ENCODE measurements at regions not wholly inside any gene's neighbourhood (a gene's known extent, or its start where the extent isn't known, plus 50 kb on each side); places are given as distances from the start of the nearest gene placed in this dataset.

GRCh38 chr6:86820750-86821149 lies 116.6 kb upstream of the HTR1E start:
- Histone ChIP-seq H3K27me3 (ENCODE audit: control insufficient read depth, insufficient read depth, low read length) (no peaks in the 10 kb centered on the region), H3K36me3 (ENCODE audit: control insufficient read depth, insufficient read depth, low read length) (no peaks in the 10 kb centered on the region), H3K4me3 (ENCODE audit: low read depth, low read length) (no peak overlapping the region)
- no peak for TF ChIP-seq CTCF (IDR thresholded peaks at IDR 0.05; ENCODE audit: insufficient read depth, low read length, severe bottlenecking)
- DNase-seq (ENCODE audit: low read depth) (no peak), FAIRE-seq (no peak)

- no peak overlapping the region for H3K4me3 ChIP-seq (ENCODE audit: low read depth, low read length)
- TF ChIP-seq CTCF (IDR thresholded peaks at IDR 0.05; ENCODE audit: insufficient read depth, low read length, severe bottlenecking), result no peak
- no peaks in the 10 kb centered on the region for H3K36me3 ChIP-seq (ENCODE audit: control insufficient read depth, insufficient read depth, low read length)
- no peak for FAIRE-seq
- no peak for DNase-seq (ENCODE audit: low read depth)
- no peaks in the 10 kb centered on the region for H3K27me3 ChIP-seq (ENCODE audit: control insufficient read depth, insufficient read depth, low read length)
These were observed 143.7 kb upstream of the HTR1E start for GRCh38 chr6:86793649-86794048.

- H3K36me3 ChIP-seq (ENCODE audit: control insufficient read depth, insufficient read depth, low read length), result no peaks in the 10 kb centered on the region
- DNase-seq (ENCODE audit: low read depth), result no peak
- no peaks in the 10 kb centered on the region for H3K27me3 ChIP-seq (ENCODE audit: control insufficient read depth, insufficient read depth, low read length)
- no peak for TF ChIP-seq CTCF (IDR thresholded peaks at IDR 0.05; ENCODE audit: insufficient read depth, low read length, severe bottlenecking)
- H3K4me3 ChIP-seq (ENCODE audit: low read depth, low read length), result no peak overlapping the region
- FAIRE-seq, result no peak
These were observed 145.9 kb upstream of the HTR1E start for GRCh38 chr6:86791476-86791875.

- Histone ChIP-seq H3K36me3 (ENCODE audit: control insufficient read depth, insufficient read depth, low read length) (no peaks in the 10 kb centered on the region), H3K27me3 (ENCODE audit: control insufficient read depth, insufficient read depth, low read length) (no peaks in the 10 kb centered on the region), H3K4me3 (ENCODE audit: low read depth, low read length) (no peak overlapping the region)
- DNase-seq (ENCODE audit: low read depth) (no peak), FAIRE-seq (no peak)
- TF ChIP-seq CTCF (IDR thresholded peaks at IDR 0.05; ENCODE audit: insufficient read depth, low read length, severe bottlenecking), result no peak
These were observed 147.4 kb upstream of the HTR1E start for GRCh38 chr6:86789779-86790411.

GRCh38 chr6:86782328-86782727 lies 155.0 kb upstream of the HTR1E start:
- no peaks in the 10 kb centered on the region for H3K36me3 ChIP-seq (ENCODE audit: control insufficient read depth, insufficient read depth, low read length)
- H3K27me3 ChIP-seq (ENCODE audit: control insufficient read depth, insufficient read depth, low read length), result no peaks in the 10 kb centered on the region
- no peak overlapping the region for H3K4me3 ChIP-seq (ENCODE audit: low read depth, low read length)
- DNase-seq (ENCODE audit: low read depth) (no peak), FAIRE-seq (no peak)
- TF ChIP-seq CTCF (IDR thresholded peaks at IDR 0.05; ENCODE audit: insufficient read depth, low read length, severe bottlenecking), result no peak

- H3K36me3 ChIP-seq (ENCODE audit: control insufficient read depth, insufficient read depth, low read length), result no peaks in the 10 kb centered on the region
- TF ChIP-seq CTCF (IDR thresholded peaks at IDR 0.05; ENCODE audit: insufficient read depth, low read length, severe bottlenecking), result no peak
- no peak overlapping the region for H3K4me3 ChIP-seq (ENCODE audit: low read depth, low read length)
- H3K27me3 ChIP-seq (ENCODE audit: control insufficient read depth, insufficient read depth, low read length), result no peaks in the 10 kb centered on the region
- FAIRE-seq (no peak), DNase-seq (ENCODE audit: low read depth) (no peak)
These were observed 156.4 kb upstream of the HTR1E start for GRCh38 chr6:86780923-86781322.
